PFSK-1 (cell line): ENCODE measurements at regions not wholly inside any gene's neighbourhood (a gene's known extent, or its start where the extent isn't known, plus 50 kb on each side); places are given as distances from the start of the nearest gene placed in this dataset.

ENCODE experiments used
- FOXP2 ChIP-seq: optimal IDR thresholded peaks from 2 replicates; pipeline ENCODE3; 2011; ENCODE audit warnings: borderline replicate concordance, control low read depth, inconsistent platforms; ENCODE audit not compliant: insufficient read depth; ENCODE audit errors: extremely low read length, extremely low read depth
- POLR2AphosphoS5 ChIP-seq: IDR thresholded peaks from 2 replicates; pipeline ENCODE4 v1.6.1; 2012; ENCODE audit warnings: low read depth, mild to moderate bottlenecking, control low read depth, low read length, moderate library complexity
- SIN3A ChIP-seq: IDR thresholded peaks from 2 replicates; pipeline ENCODE4 v1.6.1; 2012; ENCODE audit warnings: mild to moderate bottlenecking, low read length, moderate library complexity, borderline replicate concordance; ENCODE audit not compliant: insufficient read depth
- TAF1 ChIP-seq: IDR thresholded peaks from 2 replicates; pipeline ENCODE4 v1.6.1; 2012; ENCODE audit warnings: low read length, control low read depth, borderline replicate concordance; ENCODE audit not compliant: insufficient read depth
- TF ChIP-seq, protein P1 (sequence below), 2 experiments: IDR thresholded peaks; 2 replicates each; pipeline versions ENCODE4 v1.6.1 to v1.8.0; 2011 to 2012; ENCODE audit warnings: low read depth in 2 of 2, low read length in 2 of 2, control low read depth in 1 of 2, inconsistent platforms in 1 of 2, mild to moderate bottlenecking in 1 of 2, moderate library complexity in 1 of 2; ENCODE audit not compliant: insufficient read depth in 1 of 2

DNA sequence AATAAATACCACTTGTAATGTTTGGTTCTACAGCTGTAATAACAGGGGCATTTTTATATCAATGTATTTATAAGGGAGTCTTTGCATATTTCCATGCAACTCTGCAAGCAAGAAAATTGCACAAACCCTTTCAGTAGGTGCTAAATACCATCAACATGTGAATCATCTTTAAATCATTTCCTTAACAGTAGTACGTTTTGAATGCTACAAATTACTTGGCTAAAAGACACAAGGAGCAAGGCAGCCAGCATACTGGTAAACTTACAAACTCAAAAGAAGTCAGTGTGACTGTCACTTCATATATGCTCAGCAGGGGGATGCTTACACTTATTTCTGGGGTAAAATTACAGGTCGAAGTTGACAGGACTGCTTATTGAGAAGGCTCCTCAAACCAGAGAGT lies 402.4 kb downstream of the EFNB2 start:
- TF ChIP-seq, protein P1, sequence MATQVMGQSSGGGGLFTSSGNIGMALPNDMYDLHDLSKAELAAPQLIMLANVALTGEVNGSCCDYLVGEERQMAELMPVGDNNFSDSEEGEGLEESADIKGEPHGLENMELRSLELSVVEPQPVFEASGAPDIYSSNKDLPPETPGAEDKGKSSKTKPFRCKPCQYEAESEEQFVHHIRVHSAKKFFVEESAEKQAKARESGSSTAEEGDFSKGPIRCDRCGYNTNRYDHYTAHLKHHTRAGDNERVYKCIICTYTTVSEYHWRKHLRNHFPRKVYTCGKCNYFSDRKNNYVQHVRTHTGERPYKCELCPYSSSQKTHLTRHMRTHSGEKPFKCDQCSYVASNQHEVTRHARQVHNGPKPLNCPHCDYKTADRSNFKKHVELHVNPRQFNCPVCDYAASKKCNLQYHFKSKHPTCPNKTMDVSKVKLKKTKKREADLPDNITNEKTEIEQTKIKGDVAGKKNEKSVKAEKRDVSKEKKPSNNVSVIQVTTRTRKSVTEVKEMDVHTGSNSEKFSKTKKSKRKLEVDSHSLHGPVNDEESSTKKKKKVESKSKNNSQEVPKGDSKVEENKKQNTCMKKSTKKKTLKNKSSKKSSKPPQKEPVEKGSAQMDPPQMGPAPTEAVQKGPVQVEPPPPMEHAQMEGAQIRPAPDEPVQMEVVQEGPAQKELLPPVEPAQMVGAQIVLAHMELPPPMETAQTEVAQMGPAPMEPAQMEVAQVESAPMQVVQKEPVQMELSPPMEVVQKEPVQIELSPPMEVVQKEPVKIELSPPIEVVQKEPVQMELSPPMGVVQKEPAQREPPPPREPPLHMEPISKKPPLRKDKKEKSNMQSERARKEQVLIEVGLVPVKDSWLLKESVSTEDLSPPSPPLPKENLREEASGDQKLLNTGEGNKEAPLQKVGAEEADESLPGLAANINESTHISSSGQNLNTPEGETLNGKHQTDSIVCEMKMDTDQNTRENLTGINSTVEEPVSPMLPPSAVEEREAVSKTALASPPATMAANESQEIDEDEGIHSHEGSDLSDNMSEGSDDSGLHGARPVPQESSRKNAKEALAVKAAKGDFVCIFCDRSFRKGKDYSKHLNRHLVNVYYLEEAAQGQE (IDR thresholded peaks at IDR 0.05; ENCODE audit: insufficient read depth in 1 of 2, low read depth in 2 of 2, low read length in 2 of 2): no peak
- TF ChIP-seq POLR2AphosphoS5 (no peak), TAF1 (no peak), SIN3A (no peak), FOXP2 (no peak)
